Stomach (tissue), 8 donors: ENCODE measurements at regions not wholly inside any gene's neighbourhood (a gene's known extent, or its start where the extent isn't known, plus 50 kb on each side); places are given as distances from the start of the nearest gene placed in this dataset.

Source experiments
- DNase-seq, 2 donors: peaks; one replicate each; pipeline versions ENCODE4 v3.0.0 to v3.0.0-alpha.2; 2013 to 2019
- H3K27ac ChIP-seq, 5 donors: fragments of 200-600 bp in 4 of 5; sonication (generic) in 4 of 5; one replicate each; pipeline ENCODE4 v1.5.1; 2013 to 2019; ENCODE audit warnings: mild to moderate bottlenecking in 1 of 5, moderate library complexity in 1 of 5
- H3K27me3 ChIP-seq, 3 donors: fragments of 200-600 bp; sonication (generic); one replicate each; pipeline ENCODE4 v1.5.1; 2017 to 2019; ENCODE audit warnings: mixed run types in 1 of 3
- H3K36me3 ChIP-seq, 4 donors: fragments of 200-600 bp; sonication (generic); 1 replicate in 3 of 4; 2 replicates in 1 of 4; pipeline ENCODE4 v1.5.1; 2016 to 2019
- H3K4me1 ChIP-seq, 4 donors: fragments of 200-600 bp; sonication (generic); one replicate each; pipeline ENCODE4 v1.5.1; 2016 to 2019
- H3K4me3 ChIP-seq, 4 donors: fragments of 200-600 bp; sonication (generic) in 3 of 4; one replicate each; pipeline ENCODE4 v1.5.1; 2016 to 2019; ENCODE audit warnings: mild to moderate bottlenecking in 1 of 4
- H3K9me3 ChIP-seq, 4 donors: fragments of 200-600 bp; sonication (generic); one replicate each; pipeline ENCODE4 v1.5.1; 2016 to 2019
- EP300 ChIP-seq: sonication (generic); formaldehyde crosslinking; IDR thresholded peaks from one replicate; pipeline ENCODE4 v1.6.1; 2017; ENCODE audit warnings: antibody characterized with exemption
- POLR2A ChIP-seq, 4 donors: fragments of 450-650 bp; IDR thresholded peaks; one replicate each; pipeline ENCODE4 v1.6.1; 2016; ENCODE audit warnings: antibody characterized with exemption in 4 of 4, control low read depth in 2 of 4, mild to moderate bottlenecking in 1 of 4, moderate library complexity in 1 of 4
- POLR2AphosphoS5 ChIP-seq, 3 donors: sonication (generic); formaldehyde crosslinking; IDR thresholded peaks; one replicate each; pipeline ENCODE4 v1.6.1; 2016; ENCODE audit warnings: antibody characterized with exemption in 3 of 3
- WGBS, 5 donors: extraction: QIAGEN DNeasy Blood & Tissue Kit in 3 of 5; methylation state at CpG; one replicate each; pipeline versions ENCODE4 v1.1.5 to v1.1.7; 2013 to 2018; 5-methylcytosine and 5-hydroxymethylcytosine counted together
- intact Hi-C: fragments of 100-400 bp; cut with DNase I; formaldehyde crosslinking; loops from one replicate; pipeline ENCODE4 v1.15.1; 2023; ENCODE audit warnings: low total_unique reads
- TF ChIP-seq, protein P1 (sequence below), 7 experiments: fragments of 450-650 bp in 4 of 7; fragments of 200-600 bp in 3 of 7; sonication (generic) in 3 of 7; IDR thresholded peaks; one replicate each; pipeline ENCODE4 v1.5.1; 2016 to 2019; ENCODE audit warnings: antibody characterized with exemption in 7 of 7, control low read depth in 2 of 7, mild to moderate bottlenecking in 1 of 7
- donor health status: healthy with polysubstance abuse.
- donor health status: Bipolar disorder and iron deficiency.
- donor health status: healthy.

DNA sequence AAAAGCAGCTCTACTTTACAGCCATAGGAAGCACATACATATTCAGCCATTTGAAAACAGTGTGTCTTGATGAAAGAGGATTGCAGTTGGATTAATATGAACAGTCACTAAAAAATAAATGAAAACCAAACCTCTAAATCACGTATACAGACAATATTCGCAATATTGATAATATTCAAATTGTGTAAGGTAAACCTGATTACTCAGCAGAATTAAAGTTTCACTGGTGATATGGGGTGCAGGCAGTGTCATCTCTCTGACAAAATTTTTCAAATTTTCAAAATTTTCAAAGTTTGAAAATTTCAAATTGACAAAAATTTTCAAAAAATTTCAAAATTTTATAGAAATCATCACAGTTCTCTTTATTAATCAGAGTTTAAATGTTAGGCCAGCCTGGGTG, 55.7 kb downstream of the FAT4 start:
- H3K4me3 ChIP-seq, result no peak overlapping the region
- 94 to 100% (median 96%) methylated on average over 2 of the region's 2 CpGs for WGBS, 5 donors
- no peaks in the 10 kb centered on the region for H3K9me3 ChIP-seq
- DNase-seq, result no peak
- no peak overlapping the region for H3K27ac ChIP-seq
- H3K27me3 ChIP-seq, result no peaks in the 10 kb centered on the region
- TF ChIP-seq EP300, result no peak
- no peak for TF ChIP-seq POLR2AphosphoS5 (IDR thresholded peaks at IDR 0.05)
- TF ChIP-seq POLR2A (IDR thresholded peaks at IDR 0.05), result no peak
- TF ChIP-seq, protein P1, sequence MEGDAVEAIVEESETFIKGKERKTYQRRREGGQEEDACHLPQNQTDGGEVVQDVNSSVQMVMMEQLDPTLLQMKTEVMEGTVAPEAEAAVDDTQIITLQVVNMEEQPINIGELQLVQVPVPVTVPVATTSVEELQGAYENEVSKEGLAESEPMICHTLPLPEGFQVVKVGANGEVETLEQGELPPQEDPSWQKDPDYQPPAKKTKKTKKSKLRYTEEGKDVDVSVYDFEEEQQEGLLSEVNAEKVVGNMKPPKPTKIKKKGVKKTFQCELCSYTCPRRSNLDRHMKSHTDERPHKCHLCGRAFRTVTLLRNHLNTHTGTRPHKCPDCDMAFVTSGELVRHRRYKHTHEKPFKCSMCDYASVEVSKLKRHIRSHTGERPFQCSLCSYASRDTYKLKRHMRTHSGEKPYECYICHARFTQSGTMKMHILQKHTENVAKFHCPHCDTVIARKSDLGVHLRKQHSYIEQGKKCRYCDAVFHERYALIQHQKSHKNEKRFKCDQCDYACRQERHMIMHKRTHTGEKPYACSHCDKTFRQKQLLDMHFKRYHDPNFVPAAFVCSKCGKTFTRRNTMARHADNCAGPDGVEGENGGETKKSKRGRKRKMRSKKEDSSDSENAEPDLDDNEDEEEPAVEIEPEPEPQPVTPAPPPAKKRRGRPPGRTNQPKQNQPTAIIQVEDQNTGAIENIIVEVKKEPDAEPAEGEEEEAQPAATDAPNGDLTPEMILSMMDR (IDR thresholded peaks at IDR 0.05), result no peak
- H3K4me1 ChIP-seq, result peaks cover 0 to 6% (median 3%) of the 10 kb centered on the region in 4 donors
- intact Hi-C loops, result no loop called here
- no peaks in the 10 kb centered on the region for H3K36me3 ChIP-seq

DNA sequence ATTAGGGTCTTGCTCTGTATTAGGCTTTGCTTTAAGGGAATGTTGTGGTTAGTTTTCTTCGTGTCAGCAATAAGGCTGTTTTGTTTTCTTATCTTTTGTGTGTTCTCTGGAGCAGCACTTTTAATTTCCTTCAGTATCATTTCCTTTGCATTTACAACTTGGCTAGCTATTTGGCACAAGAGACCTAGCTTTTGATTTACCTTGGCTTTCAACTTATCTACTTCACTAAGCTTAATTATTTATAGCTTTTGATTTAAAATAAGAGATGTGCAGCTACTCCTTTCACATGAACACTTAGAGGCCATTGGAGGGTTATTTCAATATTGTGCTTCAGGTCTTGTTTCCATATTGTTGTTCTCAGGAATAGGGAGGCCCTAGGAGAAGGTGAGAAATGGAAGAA, 68.2 kb downstream of the FAT4 start:
- WGBS, 5 donors, result 8 to 32% (median 19%) methylated on average over 1 of the region's 1 CpG
- Histone ChIP-seq H3K4me3 (no peak overlapping the region), H3K9me3 (no peaks in the 10 kb centered on the region), H3K27ac (peak overlapping the region in 1 of 5 donors; percentile 45), H3K36me3 (no peaks in the 10 kb centered on the region), H3K4me1 (peaks cover 0 to 7% (median 0%) of the 10 kb centered on the region in 4 donors), H3K27me3 (no peaks in the 10 kb centered on the region)
- DNase-seq, result no peak
- TF ChIP-seq EP300 (no peak), POLR2AphosphoS5 (IDR thresholded peaks at IDR 0.05) (no peak), POLR2A (IDR thresholded peaks at IDR 0.05) (no peak)
- TF ChIP-seq, protein P1 (IDR thresholded peaks at IDR 0.05), result no peak
- intact Hi-C loops, result no loop called here

DNA sequence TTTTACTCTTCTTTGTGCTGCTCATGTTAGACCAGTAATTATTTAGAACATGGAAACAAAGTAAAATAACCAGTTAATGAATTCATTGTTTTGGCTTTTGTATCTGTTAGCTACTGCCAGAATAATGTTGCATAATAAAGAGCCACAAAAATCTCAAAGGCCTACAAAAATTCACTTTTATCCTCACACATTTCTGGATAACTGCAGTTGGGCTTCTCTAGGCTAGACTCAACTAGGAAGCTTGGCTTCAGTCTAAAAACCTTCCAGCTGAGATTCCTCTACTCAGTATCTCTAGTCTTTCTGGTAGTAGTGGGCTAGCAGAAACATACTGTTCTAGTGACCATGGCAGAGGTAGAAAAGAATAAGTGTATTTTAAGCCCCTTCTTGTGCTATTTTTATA, 73.0 kb downstream of the FAT4 start:
- TF ChIP-seq POLR2A (IDR thresholded peaks at IDR 0.05) (no peak), POLR2AphosphoS5 (IDR thresholded peaks at IDR 0.05) (no peak)
- TF ChIP-seq, protein P1 (IDR thresholded peaks at IDR 0.05), result no peak
- Histone ChIP-seq H3K36me3 (no peaks in the 10 kb centered on the region), H3K27ac (peak overlapping the region in 1 of 5 donors; percentile 8), H3K27me3 (no peaks in the 10 kb centered on the region), H3K9me3 (no peaks in the 10 kb centered on the region), H3K4me1 (peaks cover 0 to 19% (median 12%) of the 10 kb centered on the region in 4 donors), H3K4me3 (no peak overlapping the region)
- intact Hi-C loops, result no loop called here
- DNase-seq, result no peak

DNA sequence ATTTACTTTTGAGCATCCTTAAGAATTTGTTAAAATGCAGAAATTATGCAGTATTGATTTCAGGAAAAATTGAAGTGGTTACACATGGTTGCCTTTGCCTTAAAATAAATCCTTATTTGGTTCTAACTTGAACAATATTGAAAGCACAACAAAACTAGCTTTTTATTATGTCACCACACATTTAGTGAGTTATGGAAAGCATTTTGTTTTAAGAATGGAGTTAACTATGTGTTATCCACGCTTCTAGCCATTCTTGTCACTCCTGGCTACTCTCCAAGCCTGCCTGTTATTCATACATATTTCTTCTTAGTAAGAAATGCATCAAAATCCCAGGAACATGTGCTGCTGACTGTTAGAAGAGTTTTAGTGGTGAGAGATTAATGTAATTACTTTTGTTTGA, 73.9 kb downstream of the FAT4 start:
- Histone ChIP-seq H3K9me3 (no peaks in the 10 kb centered on the region), H3K27me3 (no peaks in the 10 kb centered on the region), H3K36me3 (no peaks in the 10 kb centered on the region), H3K27ac (peak overlapping the region in 2 of 5 donors; percentile 66 to 67), H3K4me1 (peaks cover 0 to 22% (median 12%) of the 10 kb centered on the region in 4 donors), H3K4me3 (no peak overlapping the region)
- intact Hi-C loops, result no loop called here
- no peak for TF ChIP-seq POLR2AphosphoS5 (IDR thresholded peaks at IDR 0.05)
- TF ChIP-seq EP300, result no peak
- TF ChIP-seq POLR2A (IDR thresholded peaks at IDR 0.05), result no peak
- TF ChIP-seq, protein P1 (IDR thresholded peaks at IDR 0.05), result no peak
- DNase-seq, result peak in 1 of 2 donors; percentile 25
- 60 to 67% (median 62%) methylated on average over 1 of the region's 1 CpG for WGBS, 5 donors
